Endothelial cell of umbilical vein (primary cell): ENCODE measurements at regions not wholly inside any gene's neighbourhood (a gene's known extent, or its start where the extent isn't known, plus 50 kb on each side); places are given as distances from the start of the nearest gene placed in this dataset.

Experiments
- BruUV-seq: library from RNA; stranded (reverse); fragments of 400-500 nt; replicated peaks from 2 replicates; lab custom pipeline; 2021; lab: Mats Ljungman, UMichigan
- CTCF ChIA-PET: fragments of 300-600, 350-600 bp; sonication (Branson Sonifier 250); formaldehyde crosslinking; loops from one replicate; lab custom pipeline; 2021; ENCODE audit warnings: antibody characterized with exemption, inconsistent platforms; lab: Charles Lee
- POLR2A ChIA-PET: fragments of 300-600, 350-600 bp; sonication (Branson Sonifier 250); formaldehyde crosslinking; loops from one replicate; lab custom pipeline; 2021; ENCODE audit warnings: antibody characterized with exemption, inconsistent platforms; lab: Charles Lee
- DNase-seq: peaks from one replicate; pipeline ENCODE4 v3.0.0-alpha.2; 2011; ENCODE audit warnings: low read depth, low spot score
- FAIRE-seq: peaks from 2 replicates; lab custom pipeline; 2011; peaks lifted over from hg19 to GRCh38; lab: Jason Lieb, UNC
- H2AFZ ChIP-seq: 2 replicates; pipeline ENCODE4 v1.6.0; 2012; ENCODE audit warnings: low read depth, low read length, control low read depth, inconsistent platforms
- H3K27ac ChIP-seq: 2 replicates; pipeline ENCODE4 v1.5.1; 2011; ENCODE audit warnings: low read depth, mild to moderate bottlenecking, control low read depth, low read length, moderate library complexity; ENCODE audit not compliant: insufficient read depth
- H3K27me3 ChIP-seq, 2 experiments: 2 replicates each; pipeline versions ENCODE4 v1.6.0 to v1.6.1; 2011; ENCODE audit warnings: low read length in 2 of 2, mixed read lengths in 1 of 2; ENCODE audit not compliant: control insufficient read depth in 2 of 2, insufficient read depth in 2 of 2
- H3K36me3 ChIP-seq, 2 experiments: 2 replicates in 1 of 2; 3 replicates in 1 of 2; pipeline ENCODE4 v1.5.1; 2011; ENCODE audit warnings: low read length in 2 of 2, mild to moderate bottlenecking in 1 of 2, moderate library complexity in 1 of 2; ENCODE audit not compliant: control insufficient read depth in 2 of 2, insufficient read depth in 2 of 2; ENCODE audit errors: extremely low read depth in 1 of 2
- H3K4me1 ChIP-seq: 3 replicates; pipeline ENCODE4 v1.5.1; 2011; ENCODE audit warnings: mild to moderate bottlenecking, low read length; ENCODE audit not compliant: control insufficient read depth, insufficient read depth; ENCODE audit errors: extremely low read depth
- H3K4me2 ChIP-seq: 2 replicates; pipeline ENCODE4 v1.6.1; 2011; ENCODE audit warnings: low read length, control low read depth, mixed read lengths; ENCODE audit not compliant: insufficient read depth
- H3K4me3 ChIP-seq, 3 experiments: fragments of 200-600 bp in 1 of 3; sonication (generic), shearing (Covaris generic) in 1 of 3; replicated peaks in 1 of 3; 2 replicates each; pipeline ENCODE4 v1.5.1; 2011 to 2016; ENCODE audit warnings: control low read depth in 3 of 3, low read length in 3 of 3, mild to moderate bottlenecking in 2 of 3, inconsistent platforms in 1 of 3, low read depth in 1 of 3, moderate library complexity in 1 of 3; ENCODE audit not compliant: insufficient read depth in 1 of 3
- H3K79me2 ChIP-seq: 2 replicates; pipeline ENCODE4 v1.6.0; 2012; ENCODE audit warnings: low read length, inconsistent platforms; ENCODE audit not compliant: control insufficient read depth, insufficient read depth
- H3K9ac ChIP-seq: replicated peaks from 2 replicates; pipeline ENCODE3; 2011; ENCODE audit warnings: low read length, control low read depth; ENCODE audit not compliant: insufficient read depth; ENCODE audit errors: extremely low read depth
- H3K9me1 ChIP-seq: replicated peaks from 3 replicates; pipeline ENCODE4 v1.6.0; 2011; ENCODE audit warnings: mild to moderate bottlenecking, low read length; ENCODE audit not compliant: control insufficient read depth, insufficient read depth; ENCODE audit errors: extremely low read depth
- H3K9me3 ChIP-seq: replicated peaks from 2 replicates; pipeline ENCODE4 v1.5.1; 2012; ENCODE audit warnings: low read length, inconsistent platforms; ENCODE audit not compliant: control insufficient read depth, insufficient read depth
- H4K20me1 ChIP-seq: replicated peaks from 2 replicates; pipeline ENCODE3; 2011; ENCODE audit warnings: mild to moderate bottlenecking, low read length; ENCODE audit not compliant: control insufficient read depth, insufficient read depth; ENCODE audit errors: extremely low read depth
- CTCF ChIP-seq, 2 donors: IDR thresholded peaks; 1 replicate in 1 of 2; 2 replicates in 1 of 2; pipeline ENCODE4 v1.5.1; 2011; ENCODE audit warnings: low read length in 2 of 2, mild to moderate bottlenecking in 2 of 2, moderate library complexity in 2 of 2, control low read depth in 1 of 2, inconsistent platforms in 1 of 2, low read depth in 1 of 2; ENCODE audit not compliant: insufficient read depth in 1 of 2; ENCODE audit errors: extremely low read depth in 1 of 2
- EZH2 ChIP-seq: IDR thresholded peaks from 2 replicates; pipeline ENCODE4 v1.6.1; 2012; ENCODE audit warnings: borderline replicate concordance, low read depth, mild to moderate bottlenecking, moderate library complexity, low read length, inconsistent platforms; ENCODE audit not compliant: severe bottlenecking
- FOS ChIP-seq: IDR thresholded peaks from 2 replicates; pipeline ENCODE4 v1.6.1; 2011; ENCODE audit warnings: mild to moderate bottlenecking, low read length, moderate library complexity, borderline replicate concordance; ENCODE audit not compliant: insufficient read depth
- GATA2 ChIP-seq: IDR thresholded peaks from 2 replicates; pipeline ENCODE4 v1.7.0; 2011; ENCODE audit warnings: low read depth, mild to moderate bottlenecking, moderate library complexity, mixed read lengths, low read length; ENCODE audit not compliant: insufficient read length, insufficient read depth
- JUN ChIP-seq: IDR thresholded peaks from 2 replicates; pipeline ENCODE4 v1.6.1; 2011; ENCODE audit warnings: borderline replicate concordance, low read depth; ENCODE audit not compliant: insufficient read length, insufficient read depth
- MAX ChIP-seq: IDR thresholded peaks from 2 replicates; pipeline ENCODE4 v1.6.1; 2011; ENCODE audit not compliant: insufficient read depth, insufficient read length
- MYC ChIP-seq: IDR thresholded peaks from one replicate; pipeline ENCODE4 v1.6.1; 2011; ENCODE audit warnings: mild to moderate bottlenecking, low read depth, low read length
- POLR2A ChIP-seq: IDR thresholded peaks from 2 replicates; pipeline ENCODE4 v1.6.1; 2012; ENCODE audit warnings: low read depth, mild to moderate bottlenecking, control low read depth, low read length
- POLR2AphosphoS5 ChIP-seq: IDR thresholded peaks from 2 replicates; pipeline ENCODE4 v1.6.1; 2012; ENCODE audit warnings: low read depth, mild to moderate bottlenecking, control low read depth, low read length, moderate library complexity; ENCODE audit not compliant: insufficient read depth
- dilution Hi-C: fragments of 300-500 bp; cut with MboI; formaldehyde crosslinking; loops from one replicate; pipeline ENCODE4 v1.15.0; 2019; ENCODE audit warnings: low sequenced_read_pairs; ENCODE audit not compliant: extremely low pct_ligation_motif_present
- intact Hi-C: fragments of 100-400 bp; cut with micrococcal nuclease; formaldehyde crosslinking; loops from one replicate; pipeline ENCODE4 v1.10.0; 2022

- Histone ChIP-seq H3K27ac (no peak overlapping the region), H3K9ac (no peak overlapping the region), H4K20me1 (no peaks in the 10 kb centered on the region), H3K36me3 (no peaks in the 10 kb centered on the region), H2AFZ (no peak overlapping the region), H3K79me2 (no peaks in the 10 kb centered on the region), H3K4me3 (no peak overlapping the region), H3K9me1 (no peaks in the 10 kb centered on the region), H3K4me2 (no peak overlapping the region), H3K9me3 (peaks cover 11% of the 10 kb centered on the region), H3K27me3 (no peaks in the 10 kb centered on the region), H3K4me1 (no peaks in the 10 kb centered on the region)
- no peak for FAIRE-seq
- no peak for DNase-seq
- CTCF ChIA-PET: no interaction called here
- no TSS peak for BruUV-seq
- dilution Hi-C loops (no loop called here), intact Hi-C loops (no loop called here)
- POLR2A ChIA-PET: no interaction called here
- no peak for TF ChIP-seq JUN
- TF ChIP-seq FOS: no peak
- TF ChIP-seq POLR2A: no peak
- TF ChIP-seq GATA2: no peak
- TF ChIP-seq POLR2AphosphoS5: no peak
- no peak for TF ChIP-seq EZH2
- TF ChIP-seq MAX: no peak
- TF ChIP-seq CTCF (IDR thresholded peaks at IDR 0.05; ENCODE audit: extremely low read depth in 1 of 2, insufficient read depth in 1 of 2, low read depth in 1 of 2, low read length in 2 of 2): no peak
- no peak for TF ChIP-seq MYC
Observed at GRCh38 chr2:6337472-6337820, 528.3 kb downstream of the CMPK2 start.
